Activated T-helper 17 cell treated with anti-CD3 and anti-CD28 coated beads, Interleukin-2, amount 50 U/mL, for 72 hours (primary cell): ENCODE measurements at regions not wholly inside any gene's neighbourhood (a gene's known extent, or its start where the extent isn't known, plus 50 kb on each side); places are given as distances from the start of the nearest gene placed in this dataset.
A peak's percentile ranks its signal among the peaks of the same experiment; 100 is the strongest.
"Not testable (repeated sequence)": the region's sequence is repeated elsewhere in the genome, so short reads cannot be mapped to it uniquely, and the experiment has no call there.

ENCODE experiments used
- ATAC-seq: fragments of 150-1000 bp; cut with Tn5 transposase; replicated peaks from 2 replicates; pipeline ENCODE4 v1.10.0; 2021; ENCODE audit warnings: mild to moderate bottlenecking, moderate library complexity
- H3K27ac Mint-ChIP-seq: one replicate; pipeline ENCODE4 v1.8.0; 2022; ENCODE audit warnings: mixed read lengths
- H3K27me3 Mint-ChIP-seq: one replicate; pipeline ENCODE4 v1.8.0; 2022; ENCODE audit warnings: mixed read lengths
- H3K36me3 Mint-ChIP-seq: one replicate; pipeline ENCODE4 v1.8.0; 2022; ENCODE audit warnings: low read depth, mild to moderate bottlenecking, mixed read lengths
- H3K4me1 Mint-ChIP-seq: one replicate; pipeline ENCODE4 v1.8.0; 2022; ENCODE audit warnings: mixed read lengths
- H3K4me3 Mint-ChIP-seq: one replicate; pipeline ENCODE4 v1.8.0; 2022; ENCODE audit warnings: mild to moderate bottlenecking, mixed read lengths
- H3K9me3 Mint-ChIP-seq: one replicate; pipeline ENCODE4 v1.8.0; 2022; ENCODE audit warnings: mixed read lengths

- no peaks in the 10 kb centered on the region for H3K9me3 Mint-ChIP-seq
- no peak overlapping the region for H3K27ac Mint-ChIP-seq
- ATAC-seq = no peak
- no peaks in the 10 kb centered on the region for H3K36me3 Mint-ChIP-seq
- no peak overlapping the region for H3K4me3 Mint-ChIP-seq
- H3K4me1 Mint-ChIP-seq = no peaks in the 10 kb centered on the region
- H3K27me3 Mint-ChIP-seq = peaks cover 7% of the 10 kb centered on the region
These were observed 128.3 kb upstream of the MED14 start for GRCh38 chrX:40863671-40864070.

- Mint-ChIP-seq H3K27me3 (peaks cover 7% of the 10 kb centered on the region), H3K4me3 (no peak overlapping the region), H3K9me3 (no peaks in the 10 kb centered on the region), H3K4me1 (no peaks in the 10 kb centered on the region), H3K27ac (no peak overlapping the region), H3K36me3 (no peaks in the 10 kb centered on the region)
- no peak for ATAC-seq
These were observed 129.6 kb upstream of the MED14 start for GRCh38 chrX:40864972-40865371.

DNA sequence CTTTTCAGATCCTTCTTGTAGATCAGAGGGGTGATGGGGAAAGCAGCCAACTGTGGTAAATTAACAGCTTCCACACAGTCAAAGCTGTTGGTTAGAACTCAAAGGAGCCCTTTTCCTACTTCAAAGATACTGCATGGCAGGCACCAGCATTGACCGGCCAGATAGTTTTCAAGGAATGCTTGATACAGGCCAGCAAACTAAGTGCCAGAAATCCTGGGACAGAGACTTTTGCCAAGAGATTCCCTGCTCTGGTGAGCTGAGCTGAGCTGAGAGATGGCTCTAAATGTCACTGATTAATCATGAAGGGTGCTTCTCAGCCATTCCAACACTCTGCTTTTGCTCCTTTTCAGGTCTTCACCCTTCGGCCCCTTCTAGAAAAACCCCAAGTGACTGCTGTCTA, 131.6 kb upstream of the MED14 start:
- Mint-ChIP-seq H3K27me3 (peaks cover 7% of the 10 kb centered on the region), H3K4me1 (no peaks in the 10 kb centered on the region), H3K9me3 (no peaks in the 10 kb centered on the region), H3K4me3 (no peak overlapping the region), H3K36me3 (no peaks in the 10 kb centered on the region), H3K27ac (no peak overlapping the region)
- ATAC-seq = no peak

DNA sequence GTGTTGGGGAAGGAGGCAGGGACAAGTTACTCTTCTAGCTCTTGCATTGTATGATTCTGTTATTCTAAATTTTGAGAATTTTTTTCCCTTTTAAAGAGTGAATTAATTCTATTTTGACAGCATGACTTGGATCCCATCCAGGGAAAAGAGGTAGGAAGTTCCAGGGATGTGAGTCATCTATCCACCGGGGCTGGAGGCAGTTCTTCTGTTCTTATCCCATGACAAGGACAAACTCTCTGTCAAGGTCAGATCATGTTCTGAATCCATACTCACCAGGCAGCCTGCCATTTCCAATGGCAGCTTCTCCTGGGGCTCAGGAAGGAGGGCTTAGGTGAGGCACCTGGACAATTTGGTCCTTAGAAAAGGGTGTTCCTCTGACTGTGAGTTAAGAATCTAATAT, 132.0 kb upstream of the MED14 start:
- Mint-ChIP-seq H3K36me3 (no peaks in the 10 kb centered on the region), H3K27ac (no peak overlapping the region), H3K9me3 (no peaks in the 10 kb centered on the region), H3K4me3 (no peak overlapping the region), H3K27me3 (peaks cover 7% of the 10 kb centered on the region), H3K4me1 (no peaks in the 10 kb centered on the region)
- no peak for ATAC-seq

GRCh38 chrX:40868868-40869267, 133.5 kb upstream of the MED14 start:
- Mint-ChIP-seq H3K9me3 (no peaks in the 10 kb centered on the region), H3K4me1 (no peaks in the 10 kb centered on the region), H3K4me3 (no peak overlapping the region), H3K27me3 (peaks cover 7% of the 10 kb centered on the region), H3K27ac (no peak overlapping the region), H3K36me3 (no peaks in the 10 kb centered on the region)
- ATAC-seq = no peak

GRCh38 chrX:40870982-40871381, 135.6 kb upstream of the MED14 start:
- not testable (repeated sequence) for H3K27me3 Mint-ChIP-seq, H3K4me1 Mint-ChIP-seq, ATAC-seq, H3K9me3 Mint-ChIP-seq, H3K27ac Mint-ChIP-seq, H3K4me3 Mint-ChIP-seq, H3K36me3 Mint-ChIP-seq

GRCh38 chrX:40871385-40872082, 136.2 kb upstream of the MED14 start:
- no peaks in the 10 kb centered on the region for H3K9me3 Mint-ChIP-seq
- peak; percentile 94 for ATAC-seq
- no peaks in the 10 kb centered on the region for H3K4me1 Mint-ChIP-seq
- H3K4me3 Mint-ChIP-seq = no peak overlapping the region
- H3K36me3 Mint-ChIP-seq = no peaks in the 10 kb centered on the region
- H3K27ac Mint-ChIP-seq = peak overlapping the region; percentile 23
- H3K27me3 Mint-ChIP-seq = peaks cover 4% of the 10 kb centered on the region

- Mint-ChIP-seq H3K9me3 (no peaks in the 10 kb centered on the region), H3K4me1 (no peaks in the 10 kb centered on the region), H3K27ac (no peak overlapping the region), H3K36me3 (no peaks in the 10 kb centered on the region), H3K4me3 (no peak overlapping the region), H3K27me3 (peaks cover 3% of the 10 kb centered on the region)
- no peak for ATAC-seq
These were observed 137.0 kb upstream of the MED14 start for GRCh38 chrX:40872351-40872750.

GRCh38 chrX:40875476-40875875, 140.1 kb upstream of the MED14 start:
- Mint-ChIP-seq H3K27ac (no peak overlapping the region), H3K9me3 (no peaks in the 10 kb centered on the region), H3K27me3 (peaks cover 3% of the 10 kb centered on the region)

DNA sequence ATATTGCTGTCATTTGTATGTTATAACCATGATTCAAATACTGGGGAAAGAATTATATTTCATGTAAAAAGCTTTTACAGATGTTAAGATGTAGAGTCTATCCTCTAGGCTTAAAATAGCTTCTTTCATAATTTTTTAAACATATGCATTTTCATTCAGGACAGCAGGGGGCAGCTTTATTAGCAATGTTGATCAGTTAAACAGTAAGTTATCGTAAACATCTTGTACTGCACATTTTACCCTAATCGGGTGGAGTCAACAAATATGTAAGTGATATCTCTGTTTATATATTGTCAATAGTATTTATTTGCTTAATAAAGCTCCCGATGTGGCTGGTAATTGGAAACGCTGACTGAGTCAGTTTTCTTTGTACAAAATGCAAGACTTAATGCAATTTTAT, 142.5 kb upstream of the MED14 start:
- Mint-ChIP-seq H3K9me3 (no peaks in the 10 kb centered on the region), H3K27me3 (peaks cover 3% of the 10 kb centered on the region), H3K27ac (no peak overlapping the region), H3K36me3 (no peaks in the 10 kb centered on the region), H3K4me1 (no peaks in the 10 kb centered on the region), H3K4me3 (no peak overlapping the region)
- no peak for ATAC-seq

More at GRCh38 chrX:40875476-40875875, 140.1 kb upstream of the MED14 start:
- no peak overlapping the region for H3K4me3 Mint-ChIP-seq
- H3K36me3 Mint-ChIP-seq = no peaks in the 10 kb centered on the region
- ATAC-seq = no peak
- H3K4me1 Mint-ChIP-seq = no peaks in the 10 kb centered on the region

DNA sequence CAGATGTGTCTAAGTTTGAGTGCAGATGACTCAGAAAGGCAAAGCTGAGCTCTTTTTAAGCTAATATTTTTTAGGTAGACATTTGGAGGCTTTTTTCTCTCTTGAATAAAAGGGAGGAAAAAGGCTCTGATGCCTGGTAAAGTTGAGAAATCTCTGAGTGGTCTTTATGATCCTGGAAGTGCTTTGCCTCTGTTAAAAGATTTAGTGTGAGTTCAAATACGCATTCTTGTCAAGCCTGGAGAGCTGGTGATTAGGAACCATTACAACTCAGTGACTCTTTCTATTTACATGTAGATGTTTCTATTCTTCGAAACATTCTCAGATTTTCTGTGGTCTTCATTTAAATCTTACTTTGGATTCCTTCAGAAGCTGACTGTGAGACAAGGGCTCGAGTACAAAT, 143.4 kb upstream of the MED14 start:
- H3K27ac Mint-ChIP-seq = no peak overlapping the region
- H3K36me3 Mint-ChIP-seq = no peaks in the 10 kb centered on the region
- no peaks in the 10 kb centered on the region for H3K4me1 Mint-ChIP-seq
- no peak overlapping the region for H3K4me3 Mint-ChIP-seq
- no peak for ATAC-seq
- no peaks in the 10 kb centered on the region for H3K9me3 Mint-ChIP-seq
- H3K27me3 Mint-ChIP-seq = peaks cover 3% of the 10 kb centered on the region

GRCh38 chrX:40879172-40879571, 143.8 kb upstream of the MED14 start:
- not testable (repeated sequence) for H3K4me1 Mint-ChIP-seq, H3K27ac Mint-ChIP-seq, H3K4me3 Mint-ChIP-seq, H3K36me3 Mint-ChIP-seq, H3K9me3 Mint-ChIP-seq, H3K27me3 Mint-ChIP-seq, ATAC-seq

- no peak for ATAC-seq
- H3K27ac Mint-ChIP-seq = no peak overlapping the region
- peaks cover 3% of the 10 kb centered on the region for H3K27me3 Mint-ChIP-seq
- no peaks in the 10 kb centered on the region for H3K9me3 Mint-ChIP-seq
- no peaks in the 10 kb centered on the region for H3K4me1 Mint-ChIP-seq
- no peak overlapping the region for H3K4me3 Mint-ChIP-seq
- H3K36me3 Mint-ChIP-seq = no peaks in the 10 kb centered on the region
These were observed 145.4 kb upstream of the MED14 start for GRCh38 chrX:40880712-40881111.

GRCh38 chrX:40883021-40883619, 147.8 kb upstream of the MED14 start:
- H3K27ac Mint-ChIP-seq = no peak overlapping the region
- ATAC-seq = no peak
- H3K27me3 Mint-ChIP-seq = no peaks in the 10 kb centered on the region
- H3K4me3 Mint-ChIP-seq = no peak overlapping the region
- H3K4me1 Mint-ChIP-seq = no peaks in the 10 kb centered on the region
- H3K36me3 Mint-ChIP-seq = no peaks in the 10 kb centered on the region
- no peaks in the 10 kb centered on the region for H3K9me3 Mint-ChIP-seq

- no peaks in the 10 kb centered on the region for H3K27me3 Mint-ChIP-seq
- H3K27ac Mint-ChIP-seq = no peak overlapping the region
- H3K36me3 Mint-ChIP-seq = no peaks in the 10 kb centered on the region
- no peak overlapping the region for H3K4me3 Mint-ChIP-seq
- H3K4me1 Mint-ChIP-seq = no peaks in the 10 kb centered on the region
- ATAC-seq = no peak
- H3K9me3 Mint-ChIP-seq = no peaks in the 10 kb centered on the region
These were observed 150.6 kb upstream of the MED14 start for GRCh38 chrX:40885989-40886388.
